ENCODE measurements at regions not wholly inside any gene's neighbourhood (a gene's known extent, or its start where the extent isn't known, plus 50 kb on each side); places are given as distances from the start of the nearest gene placed in this dataset.
"Not testable (repeated sequence)": the region's sequence is repeated elsewhere in the genome, so short reads cannot be mapped to it uniquely, and the experiment has no call there.

- intact Hi-C loops (cut with DNase I) = no loop called here
- H3K9me3 ChIP-seq = no peaks in the 10 kb centered on the region
These were observed 1141.4 kb upstream of the ADGRB3 start for GRCh38 chr6:67493682-67494081.

DNA sequence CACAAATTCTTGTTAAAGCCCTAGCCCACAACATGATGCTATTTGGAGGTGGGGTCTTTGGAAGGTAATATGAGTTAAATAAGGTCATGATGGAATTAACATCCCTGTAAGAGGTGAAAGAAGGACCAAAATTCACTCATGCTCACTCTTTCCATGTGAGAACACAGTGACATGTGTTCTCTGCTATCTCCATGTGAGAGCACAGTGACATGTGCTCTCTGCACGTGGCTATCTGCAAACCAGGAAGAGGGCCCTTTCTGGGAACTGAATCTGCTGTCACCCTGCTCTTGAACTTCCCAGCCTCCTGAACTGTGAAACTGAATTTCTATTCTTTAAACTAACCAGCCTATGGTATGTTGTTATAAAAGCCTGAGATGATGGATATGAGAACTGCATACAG, 1159.4 kb upstream of the ADGRB3 start:
- H3K4me1 ChIP-seq (replicated peaks) = no peaks in the 10 kb centered on the region
- WGBS = 69% methylated on average over 1 of the region's 1 CpG
- no peak overlapping the region for H3K4me3 ChIP-seq
- DNase-seq (ENCODE audit: low spot score) = no peak
- H3K9me3 ChIP-seq = no peaks in the 10 kb centered on the region
- TF ChIP-seq POLR2AphosphoS5 (IDR thresholded peaks at IDR 0.05) (no peak), CTCF (IDR thresholded peaks at IDR 0.05) (no peak), POLR2A (IDR thresholded peaks at IDR 0.05) (no peak)
- H3K36me3 ChIP-seq = no peaks in the 10 kb centered on the region
- no peak overlapping the region for H3K27ac ChIP-seq
- no peaks in the 10 kb centered on the region for H3K27me3 ChIP-seq (replicated peaks; ENCODE audit: insufficient read depth)
- intact Hi-C loops (cut with DNase I) = no loop called here

More at GRCh38 chr6:67493682-67494081, 1141.4 kb upstream of the ADGRB3 start:
- H3K4me3 ChIP-seq = no peak overlapping the region
- no peaks in the 10 kb centered on the region for H3K36me3 ChIP-seq
- no peak for TF ChIP-seq POLR2AphosphoS5 (IDR thresholded peaks at IDR 0.05)
- no peak for TF ChIP-seq CTCF (IDR thresholded peaks at IDR 0.05)
- no peak for TF ChIP-seq POLR2A (IDR thresholded peaks at IDR 0.05)
- H3K27me3 ChIP-seq (replicated peaks; ENCODE audit: insufficient read depth) = no peaks in the 10 kb centered on the region
- H3K27ac ChIP-seq = no peak overlapping the region
- H3K4me1 ChIP-seq (replicated peaks) = no peaks in the 10 kb centered on the region
- DNase-seq (ENCODE audit: low spot score) = no peak

- no peaks in the 10 kb centered on the region for H3K27me3 ChIP-seq (replicated peaks; ENCODE audit: insufficient read depth)
- 81% methylated on average over 7 of the region's 7 CpGs for WGBS
- H3K27ac ChIP-seq = no peak overlapping the region
- H3K36me3 ChIP-seq = no peaks in the 10 kb centered on the region
- no peaks in the 10 kb centered on the region for H3K9me3 ChIP-seq
- TF ChIP-seq CTCF (IDR thresholded peaks at IDR 0.05) (no peak), POLR2A (IDR thresholded peaks at IDR 0.05) (no peak), POLR2AphosphoS5 (IDR thresholded peaks at IDR 0.05) (no peak)
- no peaks in the 10 kb centered on the region for H3K4me1 ChIP-seq (replicated peaks)
- DNase-seq (ENCODE audit: low spot score) = no peak
- H3K4me3 ChIP-seq = no peak overlapping the region
- intact Hi-C loops (cut with DNase I) = no loop called here
These were observed 1167.7 kb upstream of the ADGRB3 start for GRCh38 chr6:67467341-67467740.

DNA sequence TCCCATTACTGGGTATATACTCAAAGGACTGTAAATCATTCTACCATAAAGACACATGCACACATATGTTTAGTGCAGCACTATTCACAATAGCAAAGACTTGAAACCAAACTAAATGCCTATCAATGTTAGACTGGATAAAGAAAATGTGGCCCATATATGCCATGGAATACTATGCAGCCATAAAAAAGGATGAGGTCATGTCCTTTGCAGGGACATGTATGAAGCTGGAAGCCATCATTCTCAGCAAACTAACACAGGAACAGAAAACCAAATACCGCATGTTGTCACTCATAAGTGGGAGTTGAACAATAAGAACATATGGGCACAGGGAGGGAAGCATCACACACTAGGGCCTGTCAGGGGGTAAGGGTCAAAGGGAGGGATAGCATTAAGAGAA, 1172.4 kb upstream of the ADGRB3 start:
- H3K36me3 ChIP-seq; H3K27ac ChIP-seq; DNase-seq (ENCODE audit: low spot score); intact Hi-C loops (cut with DNase I); H3K27me3 ChIP-seq (replicated peaks; ENCODE audit: insufficient read depth); H3K4me3 ChIP-seq; H3K9me3 ChIP-seq; H3K4me1 ChIP-seq (replicated peaks): not testable (repeated sequence)
- WGBS = 92% methylated on average over 1 of the region's 1 CpG

DNA sequence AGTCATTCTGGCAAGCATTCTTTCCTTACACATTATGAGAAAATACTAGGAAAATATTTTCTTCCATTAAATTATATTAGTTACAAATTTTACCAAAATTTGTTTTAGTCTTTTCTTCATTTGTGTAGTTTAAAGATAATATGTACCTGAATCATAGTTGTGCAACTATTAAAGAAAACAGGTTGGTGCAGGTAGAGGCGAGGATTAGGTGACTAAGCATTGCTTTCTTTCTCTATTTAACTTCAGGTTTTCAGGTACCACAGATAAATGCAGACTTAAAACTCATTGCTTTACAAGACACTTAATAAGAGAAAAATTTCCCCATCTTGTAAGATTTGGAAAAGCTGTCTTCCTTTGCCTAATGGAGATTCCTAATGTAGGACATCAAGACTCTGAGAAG, 1175.5 kb upstream of the ADGRB3 start:
- Histone ChIP-seq H3K27me3 (replicated peaks; ENCODE audit: insufficient read depth) (no peaks in the 10 kb centered on the region), H3K9me3 (no peaks in the 10 kb centered on the region), H3K4me1 (replicated peaks) (no peaks in the 10 kb centered on the region), H3K36me3 (no peaks in the 10 kb centered on the region), H3K27ac (no peak overlapping the region), H3K4me3 (no peak overlapping the region)
- intact Hi-C loops (cut with DNase I) = no loop called here
- 93% methylated on average over 1 of the region's 1 CpG for WGBS
- TF ChIP-seq POLR2A (IDR thresholded peaks at IDR 0.05) = no peak
- DNase-seq (ENCODE audit: low spot score) = no peak

GRCh38 chr6:67458265-67458664, 1176.8 kb upstream of the ADGRB3 start:
- no peak overlapping the region for H3K27ac ChIP-seq
- H3K4me1 ChIP-seq (replicated peaks) = no peaks in the 10 kb centered on the region
- intact Hi-C loops (cut with DNase I) = no loop called here
- no peak for DNase-seq (ENCODE audit: low spot score)
- no peaks in the 10 kb centered on the region for H3K9me3 ChIP-seq
- no peak for TF ChIP-seq POLR2AphosphoS5 (IDR thresholded peaks at IDR 0.05)
- no peak for TF ChIP-seq CTCF (IDR thresholded peaks at IDR 0.05)
- no peak for TF ChIP-seq POLR2A (IDR thresholded peaks at IDR 0.05)
- no peak overlapping the region for H3K4me3 ChIP-seq
- WGBS = 94% methylated on average over 4 of the region's 4 CpGs
- H3K27me3 ChIP-seq (replicated peaks; ENCODE audit: insufficient read depth) = no peaks in the 10 kb centered on the region
- H3K36me3 ChIP-seq = no peaks in the 10 kb centered on the region

Data from prostate gland (tissue), 2 donors.